SH-SY5Y (cell line): ENCODE measurements at regions not wholly inside any gene's neighbourhood (a gene's known extent, or its start where the extent isn't known, plus 50 kb on each side); places are given as distances from the start of the nearest gene placed in this dataset.

Experiments used
- GATA2 ChIP-seq: IDR thresholded peaks from 2 replicates; pipeline ENCODE4 v1.6.1; 2011; ENCODE audit warnings: mild to moderate bottlenecking, low read depth, low read length
- GATA3 ChIP-seq: IDR thresholded peaks from 2 replicates; pipeline ENCODE4 v1.6.1; 2011; ENCODE audit warnings: low read depth, mild to moderate bottlenecking, low read length, moderate library complexity

DNA sequence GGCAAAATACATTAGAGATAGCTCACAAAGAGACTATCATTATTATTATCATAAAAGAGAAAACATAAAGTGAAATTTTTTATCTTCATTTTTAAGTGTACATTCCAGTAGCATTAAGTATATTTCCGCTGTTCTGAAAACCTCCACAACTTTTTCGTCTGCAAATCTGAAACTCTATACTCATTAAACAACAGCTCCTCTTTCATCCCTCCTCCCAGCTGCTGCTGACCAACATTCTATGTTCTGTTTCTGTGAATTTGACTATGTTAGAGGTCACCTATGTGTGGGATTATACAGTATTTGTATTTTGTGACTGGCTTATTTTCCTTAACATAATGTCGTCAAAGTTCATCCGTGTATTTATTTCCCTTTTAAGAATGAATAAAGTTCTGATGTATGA lies 429.3 kb upstream of the TPK1 start:
- no peak for TF ChIP-seq GATA2
- TF ChIP-seq GATA3: no peak
